HG03520 (cell line): ENCODE measurements at regions not wholly inside any gene's neighbourhood (a gene's known extent, or its start where the extent isn't known, plus 50 kb on each side); places are given as distances from the start of the nearest gene placed in this dataset.

ENCODE experiments used
- ATAC-seq: cut with Tn5 transposase; IDR thresholded peaks from one replicate; pipeline ENCODE4 v1.9.1; 2021; ENCODE audit warnings: mild to moderate bottlenecking, moderate library complexity; ENCODE audit not compliant: unreplicated experiment

- no peak for ATAC-seq
Observed at GRCh38 chr4:13137390-13137789, 346.8 kb downstream of the RAB28 start.

GRCh38 chr4:13133700-13134099 is 350.4 kb downstream of the RAB28 start:
- no peak for ATAC-seq

GRCh38 chr4:13130848-13131247 is 353.3 kb downstream of the RAB28 start:
- no peak for ATAC-seq

- ATAC-seq: no peak
Observed at GRCh38 chr4:13129095-13129494, 355.0 kb downstream of the RAB28 start.

- ATAC-seq: no peak
Observed at GRCh38 chr4:13126976-13127910, 356.9 kb downstream of the RAB28 start.

GRCh38 chr4:13118633-13119032 is 365.5 kb downstream of the RAB28 start:
- no peak for ATAC-seq

- ATAC-seq: no peak
Observed at GRCh38 chr4:13117185-13117584, 367.0 kb downstream of the RAB28 start.

GRCh38 chr4:13112030-13112429 is 372.1 kb downstream of the RAB28 start:
- ATAC-seq: no peak

GRCh38 chr4:13109536-13109935 is 374.6 kb downstream of the RAB28 start:
- ATAC-seq: no peak

GRCh38 chr4:13108096-13108495 is 376.0 kb downstream of the RAB28 start:
- no peak for ATAC-seq

GRCh38 chr4:13103382-13104015 is 380.6 kb downstream of the RAB28 start:
- no peak for ATAC-seq

GRCh38 chr4:13102092-13102742 is 381.9 kb downstream of the RAB28 start:
- no peak for ATAC-seq

GRCh38 chr4:13097971-13098370 is 386.2 kb downstream of the RAB28 start:
- ATAC-seq: no peak

GRCh38 chr4:13095722-13096121 is 388.4 kb downstream of the RAB28 start:
- ATAC-seq: no peak

GRCh38 chr4:13093170-13093569 is 391.0 kb downstream of the RAB28 start:
- ATAC-seq: no peak

GRCh38 chr4:13092702-13093101 is 391.4 kb downstream of the RAB28 start:
- ATAC-seq: no peak

GRCh38 chr4:13089659-13089998 is 394.5 kb downstream of the RAB28 start:
- no peak for ATAC-seq

- no peak for ATAC-seq
Observed at GRCh38 chr4:13088726-13089658, 395.1 kb downstream of the RAB28 start.

GRCh38 chr4:13087041-13087440 is 397.1 kb downstream of the RAB28 start:
- no peak for ATAC-seq

- ATAC-seq: no peak
Observed at GRCh38 chr4:13084210-13084609, 399.9 kb downstream of the RAB28 start.

GRCh38 chr4:13081830-13082229 is 402.3 kb downstream of the RAB28 start:
- ATAC-seq: no peak
